Stimulated activated CD4-positive, alpha-beta T cell treated with anti-CD3 and anti-CD28 coated beads, Interleukin-1b, Interleukin-23, amount 100 ng/mL, for 1 hour (primary cell): ENCODE measurements at regions not wholly inside any gene's neighbourhood (a gene's known extent, or its start where the extent isn't known, plus 50 kb on each side); places are given as distances from the start of the nearest gene placed in this dataset.

ENCODE experiments used
- DNase-seq, 2 donors: peaks; one replicate each; pipeline ENCODE4 v3.0.0-alpha.2; 2020; ENCODE audit warnings: low read depth in 2 of 2

DNA sequence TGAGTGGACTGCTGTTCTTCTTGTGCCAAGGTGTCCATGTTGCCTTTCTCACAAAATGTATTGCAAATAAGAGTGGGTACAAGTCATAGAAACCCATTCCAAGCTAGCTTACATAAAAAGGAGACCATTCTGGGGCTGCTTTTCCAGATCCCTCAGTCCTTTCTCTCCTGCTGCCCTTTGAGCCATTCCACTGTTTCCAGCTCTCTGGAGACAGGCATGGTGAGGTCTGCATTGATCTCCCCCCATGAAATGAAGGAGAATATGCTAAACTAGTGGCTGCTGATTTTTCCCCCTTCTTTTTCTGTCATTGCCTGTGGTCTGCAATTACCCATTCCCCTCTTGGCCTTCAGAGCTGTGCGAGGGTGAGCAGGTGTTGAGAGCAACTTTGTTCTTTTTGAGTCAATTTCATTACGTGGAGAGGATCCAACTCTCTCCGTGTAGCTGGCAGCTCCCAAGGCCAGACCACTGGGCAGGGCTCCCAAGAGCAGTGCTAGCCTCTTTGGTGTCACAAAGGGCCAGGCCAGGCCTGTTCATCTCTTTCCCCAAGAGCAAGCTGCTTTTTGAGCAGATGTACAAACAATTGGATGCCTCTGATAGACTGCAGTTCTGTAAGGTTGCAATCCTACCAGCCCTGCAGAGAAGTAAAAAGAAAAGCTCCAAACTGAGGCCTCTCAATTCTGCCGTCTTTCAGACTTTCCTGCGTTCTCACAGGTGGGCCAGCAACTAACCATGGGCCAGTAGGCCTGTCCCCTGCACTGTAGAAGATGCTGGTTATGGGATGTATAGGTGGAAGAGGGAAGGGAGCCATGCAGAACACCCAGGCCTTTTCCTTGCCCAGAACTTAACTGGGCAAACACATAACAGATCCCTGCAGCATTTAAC, 96.1 kb upstream of the ARMC2 start:
- DNase-seq: no peak

DNA sequence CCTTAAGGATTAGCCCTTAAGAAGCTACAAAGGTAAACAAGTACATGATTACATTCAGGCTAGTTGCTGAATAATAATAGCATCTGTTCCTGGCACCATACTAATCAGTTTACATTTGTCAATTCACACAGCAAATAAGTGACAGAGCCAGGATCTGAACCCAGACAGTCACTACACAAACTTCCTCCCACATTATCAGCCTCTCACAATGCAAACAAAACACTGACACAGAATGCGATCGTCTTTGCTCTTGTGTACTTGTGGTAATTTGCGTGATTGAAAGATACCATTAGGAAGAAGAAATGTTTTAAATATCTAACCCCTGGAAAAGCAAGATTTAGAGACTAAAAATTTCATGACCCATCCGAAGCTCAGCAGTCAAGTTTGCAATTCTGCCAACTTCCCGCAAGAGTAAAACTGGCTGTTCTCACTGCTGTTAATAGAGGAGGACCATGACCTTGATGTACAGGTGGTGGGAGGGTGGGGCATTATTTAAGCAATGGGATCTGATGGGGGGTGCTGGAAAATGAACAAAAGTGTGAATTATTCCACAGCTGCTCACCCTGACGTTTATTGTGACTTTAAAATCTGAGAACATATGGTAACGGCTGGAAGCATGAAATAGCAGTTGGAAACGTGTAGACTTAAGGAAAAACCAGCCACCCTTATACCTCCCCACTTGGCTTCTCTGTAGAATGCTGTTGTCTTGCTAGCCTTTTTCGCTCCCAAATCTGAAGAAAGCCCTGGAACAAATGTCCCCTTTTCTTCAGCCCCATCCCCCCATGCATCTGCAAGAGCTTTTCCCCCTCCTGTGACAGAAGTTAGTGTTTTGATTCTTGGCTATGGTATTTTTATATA, 95.3 kb upstream of the ARMC2 start:
- DNase-seq: no peak

DNA sequence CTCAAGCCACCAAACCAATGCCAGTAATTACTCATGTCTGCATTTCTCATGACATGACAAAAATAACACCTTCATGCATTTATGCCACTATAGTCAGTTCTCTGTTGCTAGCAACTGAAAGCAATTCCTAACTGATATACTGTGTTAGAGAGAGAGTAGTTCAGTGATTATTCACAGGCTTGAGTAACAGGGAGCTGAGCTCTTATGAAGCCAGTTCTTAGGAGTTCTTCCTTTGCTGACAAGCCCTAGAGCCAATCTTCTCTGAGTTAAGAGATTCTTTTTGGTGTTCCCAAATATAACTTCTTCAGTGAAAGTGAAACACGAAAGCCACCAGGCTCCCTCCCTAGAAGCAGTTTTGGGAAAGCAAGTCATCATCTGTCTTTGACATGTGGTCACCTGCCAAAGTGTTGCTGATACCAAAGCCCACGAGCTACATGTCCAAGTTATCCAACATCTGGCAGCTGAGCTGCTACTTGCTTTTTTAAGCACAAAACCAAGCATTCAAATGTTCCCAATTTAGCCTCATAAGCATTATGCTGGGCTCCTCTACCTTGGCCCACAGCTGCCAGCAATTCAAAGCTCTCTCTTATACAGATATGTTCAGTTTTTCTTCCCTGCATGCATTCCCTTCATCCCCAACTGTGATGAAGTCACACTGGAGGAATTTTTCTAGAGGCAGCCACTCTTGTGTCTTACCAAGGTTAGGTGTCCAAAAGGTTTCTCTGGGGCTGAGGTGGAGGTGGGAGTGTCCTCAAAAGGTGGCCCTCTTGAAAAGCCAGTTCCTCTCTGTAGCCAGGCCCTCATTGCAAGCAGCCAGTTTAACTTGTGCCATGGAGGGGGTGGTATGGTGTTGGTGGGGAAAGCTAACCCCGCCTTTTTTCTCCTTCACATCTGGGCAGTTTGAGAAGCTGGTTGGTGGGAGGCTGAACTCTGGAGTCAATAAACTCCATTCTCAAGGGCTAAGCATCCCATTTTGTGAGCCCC, 92.7 kb upstream of the ARMC2 start:
- no peak for DNase-seq

DNA sequence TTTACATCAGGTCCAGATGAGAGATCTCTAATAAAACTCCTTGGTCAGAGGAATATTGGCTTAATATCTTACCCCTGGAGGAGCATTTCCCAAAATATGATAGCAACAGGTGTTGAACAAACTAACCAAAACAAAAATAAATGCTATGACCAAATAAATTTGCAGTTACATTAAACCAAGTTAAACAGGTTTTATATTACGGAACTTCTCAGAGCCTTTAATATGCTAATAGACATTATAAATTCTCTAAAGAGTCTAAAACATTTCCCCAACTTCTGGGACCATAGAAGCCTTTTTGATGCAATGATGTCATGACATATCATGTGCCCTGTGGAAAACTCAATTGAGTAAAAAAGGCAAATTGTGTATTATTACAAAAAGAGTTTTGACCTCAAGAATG, 90.9 kb upstream of the ARMC2 start:
- DNase-seq: no peak

DNA sequence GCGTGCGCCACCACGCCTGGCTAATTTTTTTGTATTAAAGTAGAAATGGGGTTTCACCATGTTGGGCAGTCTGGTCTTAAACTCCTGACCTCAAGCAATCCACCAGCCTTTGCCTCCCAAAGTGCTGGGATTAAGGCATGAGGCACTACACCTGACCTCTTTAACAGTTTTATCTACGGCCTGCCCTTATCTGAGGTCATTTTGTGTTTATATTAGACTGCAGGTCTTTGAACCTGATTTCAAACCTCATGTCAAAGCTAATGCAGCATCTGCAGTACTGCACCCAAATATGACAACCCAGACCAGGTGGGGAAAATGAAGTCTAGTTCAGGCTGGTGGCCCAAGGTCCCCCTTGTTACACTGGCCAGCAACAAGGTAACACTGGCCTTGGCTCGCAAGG, 89.3 kb upstream of the ARMC2 start:
- DNase-seq: no peak

DNA sequence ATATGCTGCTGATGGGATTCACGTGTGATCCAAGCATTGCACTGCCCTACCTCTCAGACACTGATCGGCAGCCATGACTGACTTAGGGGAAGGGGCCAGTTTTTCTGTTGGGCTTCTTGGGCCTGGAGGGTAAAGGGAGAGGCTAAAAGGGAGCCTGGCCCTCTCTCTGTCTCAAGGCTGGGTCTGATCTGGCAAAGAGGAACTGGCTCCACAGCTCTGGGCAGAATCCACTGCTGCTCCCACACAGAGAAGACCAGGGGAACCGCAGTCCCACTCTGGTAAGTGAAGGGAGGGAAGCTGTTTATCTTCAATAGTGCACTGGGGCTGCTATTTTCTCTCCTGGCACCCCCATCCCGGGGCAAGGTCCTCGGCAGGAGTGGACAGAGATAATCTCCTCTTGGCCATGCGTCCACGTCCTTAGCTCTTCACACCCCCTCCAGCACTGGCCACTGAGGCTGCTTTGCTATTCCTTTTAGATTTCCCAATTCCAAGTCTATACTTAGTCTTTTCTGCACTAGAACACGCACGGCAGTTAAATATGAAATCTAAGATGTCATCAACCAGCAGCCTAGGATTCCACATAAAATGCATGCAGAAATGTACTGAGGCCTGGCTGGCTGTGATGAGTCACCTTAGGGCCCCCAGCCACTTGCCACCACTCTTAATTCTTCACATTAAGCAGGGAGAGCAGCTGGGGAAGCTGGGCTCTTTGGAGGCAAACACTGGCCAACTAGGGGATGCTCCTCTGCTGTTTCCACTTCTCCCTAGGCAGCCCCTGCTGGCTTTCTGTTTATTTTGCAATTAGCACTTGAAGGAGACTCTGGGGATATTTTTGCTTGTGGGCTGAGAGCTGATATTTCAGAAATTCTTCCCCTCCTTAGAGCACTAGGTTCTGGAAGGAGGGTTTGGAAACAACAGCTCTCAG, 87.8 kb upstream of the ARMC2 start:
- DNase-seq: no peak

DNA sequence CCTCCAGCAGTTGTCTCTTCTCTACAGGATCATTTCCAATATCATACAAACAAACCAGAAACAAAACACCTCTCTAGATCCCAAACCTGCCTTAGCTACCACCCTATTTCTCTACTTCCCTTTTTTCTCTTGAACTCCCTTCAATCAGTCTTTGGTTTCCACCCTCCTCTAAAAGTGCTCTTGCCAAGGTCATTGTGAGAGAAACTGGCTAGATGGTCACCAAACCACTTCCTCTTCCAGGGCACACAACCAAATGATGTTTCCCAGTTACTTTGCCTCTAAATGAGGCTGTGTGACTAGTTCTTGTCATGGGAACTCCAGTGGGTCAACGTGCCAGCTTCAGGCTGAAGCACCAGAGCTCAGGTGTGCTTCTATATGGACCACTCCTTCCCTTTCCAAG, 85.8 kb upstream of the ARMC2 start:
- no peak for DNase-seq

DNA sequence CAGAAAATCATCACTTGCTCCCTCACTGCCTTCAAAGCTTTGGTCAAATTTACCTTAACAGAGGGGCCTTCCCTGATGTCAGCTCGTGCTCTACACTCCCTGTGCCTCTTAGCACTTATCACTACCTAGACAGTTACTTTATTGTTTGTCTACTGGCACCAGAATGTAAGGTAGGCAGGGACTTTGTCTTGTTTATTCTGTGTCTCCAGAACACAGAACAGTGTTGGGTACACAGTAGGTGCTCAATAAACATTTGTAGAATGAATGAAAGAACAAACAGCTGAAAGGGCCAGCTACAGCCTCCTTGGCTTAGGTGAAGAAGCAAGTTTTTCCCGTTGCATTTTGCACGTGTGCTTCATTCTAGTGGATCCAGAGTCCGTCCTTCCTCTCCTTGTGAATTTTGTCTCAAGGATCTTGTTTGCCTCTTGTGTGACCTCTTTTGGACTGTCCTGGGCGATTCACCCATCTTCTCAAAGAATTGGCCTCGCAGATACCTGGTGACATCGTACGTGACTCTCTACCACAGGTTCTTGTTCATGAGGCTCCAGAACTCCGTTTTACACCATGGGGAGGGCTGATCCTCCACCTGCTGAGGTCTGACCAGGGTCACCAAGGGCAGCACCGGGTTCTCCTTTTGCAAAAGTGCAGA, 84.2 kb upstream of the ARMC2 start:
- DNase-seq: no peak

DNA sequence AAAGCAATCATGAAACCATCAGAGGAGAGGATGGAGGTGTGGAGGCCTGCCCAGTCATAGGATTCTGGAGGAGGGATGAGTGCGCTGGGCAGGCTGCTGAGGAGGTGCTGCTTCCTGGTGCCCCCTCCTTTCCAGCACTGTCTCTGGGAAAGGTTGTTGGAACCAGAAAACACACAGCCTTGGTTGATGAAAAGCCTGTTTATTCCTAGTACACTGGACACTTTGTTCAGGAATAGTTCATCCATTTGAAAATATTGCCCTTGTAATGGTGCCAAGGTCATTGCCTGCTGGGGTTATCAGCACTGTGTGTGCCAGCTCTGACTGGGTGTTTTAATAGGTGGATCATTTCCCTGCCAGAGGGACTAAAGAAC, 83.7 kb upstream of the ARMC2 start:
- no peak for DNase-seq

DNA sequence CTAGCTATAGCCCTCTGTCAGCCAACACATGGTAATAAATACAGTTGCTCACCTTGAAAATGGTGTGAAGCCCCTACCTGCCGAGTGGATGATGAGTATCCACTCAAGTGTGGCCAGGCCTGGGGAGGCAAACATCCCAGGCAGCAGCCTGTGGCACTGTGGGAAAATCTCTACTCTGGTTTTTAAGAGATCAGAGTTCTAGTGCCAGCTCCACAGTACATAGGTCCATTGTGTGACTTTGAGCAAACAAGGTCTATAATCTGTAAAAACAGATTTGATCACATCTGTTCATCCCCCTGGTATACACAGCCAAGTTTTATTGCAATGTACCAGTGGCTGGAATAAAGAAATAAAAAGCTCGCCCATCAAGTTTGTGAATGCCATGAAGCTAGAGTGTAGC, 82.7 kb upstream of the ARMC2 start:
- no peak for DNase-seq

DNA sequence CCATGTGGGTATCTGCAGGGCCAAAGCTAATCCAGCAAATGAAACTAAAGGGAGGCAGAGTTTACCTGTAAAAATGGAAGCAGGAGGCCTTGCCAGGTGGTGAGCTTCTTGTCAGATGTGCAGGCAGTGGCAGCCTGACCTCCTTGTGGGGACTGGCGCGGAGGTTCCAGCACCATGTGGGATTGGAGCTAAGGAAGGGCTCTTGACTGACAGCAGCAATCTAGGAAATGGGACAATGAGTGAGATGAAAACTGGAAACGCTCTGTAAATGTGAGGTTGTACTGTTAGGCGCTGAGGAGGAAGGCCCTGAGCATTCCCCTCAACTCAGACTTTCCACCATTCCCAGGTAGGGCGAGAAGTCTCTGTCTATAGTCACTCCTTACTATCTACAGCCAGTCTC, 81.8 kb upstream of the ARMC2 start:
- no peak for DNase-seq

DNA sequence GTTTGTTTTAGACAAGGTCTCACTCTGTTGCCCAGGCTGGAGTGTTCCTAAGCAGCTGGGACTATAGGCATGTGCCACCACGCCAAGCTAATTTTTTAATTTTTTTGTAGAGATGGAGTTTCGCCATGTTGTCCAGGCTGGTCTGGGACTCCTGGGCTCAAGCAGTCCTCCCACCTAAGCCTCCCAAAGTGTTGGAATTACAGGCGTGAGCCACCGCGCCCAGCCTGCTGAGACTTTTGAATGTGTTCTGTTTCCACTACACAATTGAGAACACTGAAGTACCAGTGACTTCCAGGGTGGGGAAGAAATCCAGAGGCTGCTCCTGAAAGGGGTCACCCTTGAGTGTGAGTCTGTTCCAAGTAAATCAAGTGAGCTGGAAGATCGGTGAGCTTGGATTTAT, 81.3 kb upstream of the ARMC2 start:
- DNase-seq: no peak

DNA sequence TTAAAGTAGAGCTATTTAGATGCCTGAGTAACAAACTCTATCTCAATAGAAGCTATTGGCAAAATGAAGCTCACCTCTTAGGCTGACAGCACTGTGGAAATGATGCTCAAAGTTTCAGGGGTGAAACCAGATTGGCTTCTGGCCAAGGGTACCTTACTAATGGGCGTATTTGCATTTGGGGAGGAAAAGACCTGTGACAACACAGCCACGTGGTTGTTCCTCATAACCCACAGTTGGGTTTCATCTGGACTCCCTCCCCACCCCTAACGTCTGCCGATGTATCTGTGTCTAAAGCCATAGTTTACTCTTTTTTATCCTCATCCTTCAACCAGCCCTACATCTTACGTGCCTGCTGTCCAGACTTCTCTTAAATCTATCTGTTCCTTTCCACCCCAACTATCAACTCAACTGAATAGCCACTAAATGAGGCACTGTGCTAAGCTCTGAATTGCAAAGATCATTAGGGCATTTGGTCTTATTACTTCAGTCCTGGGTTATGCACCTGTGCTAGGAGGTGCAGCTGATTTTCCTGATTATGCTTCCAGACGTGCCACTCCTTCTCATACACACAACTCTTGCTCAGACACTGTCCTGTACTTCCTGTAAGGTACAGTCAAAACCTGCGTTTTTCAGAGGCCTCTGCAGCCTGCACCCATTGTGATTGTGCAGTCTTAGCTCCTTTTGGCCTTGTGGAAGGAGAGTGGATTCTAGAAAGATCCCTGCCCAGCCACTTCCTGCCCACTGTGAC, 80.6 kb upstream of the ARMC2 start:
- no peak for DNase-seq

DNA sequence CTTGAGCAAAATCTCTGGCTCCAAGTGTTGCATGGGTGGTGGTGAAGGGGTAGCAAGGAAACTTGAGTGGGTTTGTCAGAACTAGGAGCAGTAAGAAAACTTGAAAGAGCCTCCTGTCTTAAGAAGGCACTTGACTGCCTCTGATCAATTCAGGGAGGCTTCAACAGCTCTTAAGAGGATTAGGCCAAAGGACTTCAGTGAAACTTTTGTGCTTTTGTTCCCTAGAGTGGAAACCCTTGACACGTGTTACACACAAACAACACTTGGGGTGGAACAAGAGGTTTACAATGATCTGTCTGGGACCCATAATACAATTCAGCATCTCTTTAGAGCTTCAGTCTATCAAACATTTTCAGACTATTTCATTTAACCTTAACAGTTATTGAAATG, 80.1 kb upstream of the ARMC2 start:
- DNase-seq: no peak

DNA sequence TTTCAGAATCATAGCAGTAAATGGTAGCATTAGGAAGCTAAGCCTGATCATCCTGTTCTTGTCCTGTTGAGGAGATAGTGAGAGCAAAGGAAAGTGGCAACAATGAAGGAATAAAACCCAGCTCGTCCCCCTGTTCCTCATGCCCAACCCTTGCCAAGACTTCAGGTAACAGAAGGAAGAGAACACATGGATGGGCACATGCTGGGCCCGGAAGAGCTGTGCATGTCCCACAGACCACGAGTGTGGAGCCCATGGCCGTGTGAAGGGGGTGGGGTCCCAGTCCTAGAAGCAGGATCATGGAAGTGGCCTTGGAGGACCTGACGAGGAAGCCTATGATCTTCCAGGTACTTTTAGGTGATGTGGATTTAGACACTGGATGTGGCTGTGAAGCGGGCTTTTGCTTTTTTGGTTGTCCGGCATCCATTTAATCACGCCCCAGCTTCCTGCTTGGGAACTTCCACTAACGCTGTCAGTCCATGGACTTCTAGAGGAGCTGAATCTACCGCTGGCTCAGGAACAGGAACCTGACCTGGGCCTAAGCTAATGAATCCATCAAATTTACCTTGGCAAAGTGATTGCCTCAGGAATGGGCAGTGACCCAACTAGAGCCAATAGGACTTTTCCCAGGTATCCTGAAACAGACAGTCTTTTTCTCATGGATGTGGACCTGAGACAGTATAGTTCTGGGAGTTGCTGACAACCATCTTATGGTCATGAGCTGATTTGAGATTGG, 79.3 kb upstream of the ARMC2 start:
- no peak for DNase-seq

DNA sequence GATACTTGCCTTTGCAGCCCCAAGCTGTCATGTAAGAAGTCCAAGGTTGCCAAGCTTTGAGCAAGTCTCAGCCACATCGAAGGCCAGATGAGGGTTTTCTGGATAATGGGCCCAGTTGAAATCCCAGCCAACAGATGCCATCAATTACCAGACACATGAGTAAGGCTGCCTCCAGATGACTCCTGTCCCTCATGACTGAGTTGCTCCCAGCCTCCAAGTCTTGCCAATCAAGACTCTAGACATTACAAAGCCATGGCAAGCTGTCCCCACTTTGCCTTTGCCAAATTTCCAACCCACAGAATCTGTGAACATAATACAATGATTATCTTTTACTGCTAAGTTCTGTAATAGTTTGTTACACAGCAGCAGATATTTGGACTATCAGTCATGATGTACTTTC, 76.8 kb upstream of the ARMC2 start:
- DNase-seq: no peak

DNA sequence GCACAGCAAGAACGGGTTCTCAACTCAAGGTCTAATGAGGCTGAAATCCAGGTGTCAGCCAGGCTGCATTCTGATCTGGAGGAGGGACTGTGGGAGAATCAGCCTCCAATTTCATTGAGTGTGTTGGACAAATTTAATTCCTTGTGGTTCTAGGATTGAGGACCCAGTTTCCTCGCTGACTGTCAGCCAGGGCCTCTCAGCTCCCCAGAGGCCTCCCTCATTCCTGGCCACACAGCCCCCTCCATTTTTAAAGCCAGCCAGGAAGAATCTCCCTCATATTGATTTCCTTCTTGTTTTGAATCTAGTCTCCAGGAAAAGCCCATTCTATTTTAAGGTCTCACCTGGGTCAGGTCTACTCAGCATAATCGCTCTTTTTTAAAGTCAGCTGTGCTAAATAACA, 73.7 kb upstream of the ARMC2 start:
- DNase-seq: no peak

DNA sequence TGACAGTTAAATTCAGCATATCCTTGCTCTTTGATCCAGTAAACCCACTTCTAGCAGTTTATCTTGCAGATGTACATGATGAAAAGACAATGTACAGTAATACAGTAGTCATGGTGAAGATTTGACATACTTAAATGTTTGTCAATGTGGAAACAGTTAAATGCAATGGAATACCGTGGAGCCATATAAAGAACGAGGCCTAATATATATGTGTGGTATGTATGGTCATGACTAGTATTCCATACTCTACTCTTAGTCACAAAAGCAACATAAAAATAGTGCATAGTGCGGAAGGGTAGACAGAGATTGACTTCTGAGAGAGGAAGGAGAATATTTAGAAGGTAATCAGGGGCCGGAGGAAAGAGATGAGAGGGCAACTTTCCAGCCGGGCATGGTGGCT, 70.7 kb upstream of the ARMC2 start:
- no peak for DNase-seq
